ENCODE measurements at regions not wholly inside any gene's neighbourhood (a gene's known extent, or its start where the extent isn't known, plus 50 kb on each side); places are given as distances from the start of the nearest gene placed in this dataset.

GRCh38 chr17:83177611-83178532 is 98.5 kb downstream of the METRNL start:
- peak; percentile 63 for DNase-seq (ENCODE audit: extremely low spot score, unreplicated experiment)
- Mint-ChIP-seq H3K9me3 (no peaks in the 10 kb centered on the region), H3K36me3 (no peaks in the 10 kb centered on the region), H3K27ac (no peak overlapping the region), H3K27me3 (peaks cover 3% of the 10 kb centered on the region), H3K4me1 (ENCODE audit: unreplicated experiment) (peaks cover 42% of the 10 kb centered on the region), H3K4me3 (no peak overlapping the region)
- TF ChIP-seq CTCF (conservative IDR thresholded peaks at IDR 0.05) = no peak

GRCh38 chr17:83178533-83179304 is 99.3 kb downstream of the METRNL start:
- H3K27me3 Mint-ChIP-seq = peaks cover 3% of the 10 kb centered on the region
- peak; percentile 59 for DNase-seq (ENCODE audit: extremely low spot score, unreplicated experiment)
- H3K9me3 Mint-ChIP-seq = no peaks in the 10 kb centered on the region
- no peak overlapping the region for H3K4me3 Mint-ChIP-seq
- no peak for TF ChIP-seq CTCF (conservative IDR thresholded peaks at IDR 0.05)
- no peak overlapping the region for H3K27ac Mint-ChIP-seq
- no peaks in the 10 kb centered on the region for H3K36me3 Mint-ChIP-seq
- H3K4me1 Mint-ChIP-seq (ENCODE audit: unreplicated experiment) = peaks cover 51% of the 10 kb centered on the region

DNA sequence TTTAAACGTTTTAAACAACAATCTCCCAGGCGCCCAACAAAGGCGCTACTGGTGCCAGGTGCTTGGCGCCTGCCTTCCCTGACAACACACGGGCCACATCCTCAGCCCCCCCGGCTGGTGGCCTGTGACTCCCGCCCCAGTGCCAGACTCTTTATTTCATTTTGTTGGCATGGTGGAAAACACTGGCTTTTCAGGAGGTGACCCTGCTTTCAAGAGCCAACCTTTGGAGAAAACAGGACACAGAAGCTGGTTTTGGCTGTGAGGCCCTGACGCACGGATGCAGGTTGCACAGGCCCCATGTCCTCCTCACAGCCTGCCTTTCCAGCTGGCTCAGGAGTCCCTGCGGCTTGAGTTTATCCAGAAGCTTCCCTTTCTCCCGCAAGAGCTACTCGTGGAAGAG is 100.0 kb downstream of the METRNL start:
- no peak for TF ChIP-seq CTCF (conservative IDR thresholded peaks at IDR 0.05)

GRCh38 chr17:83179811-83180210 is 100.4 kb downstream of the METRNL start:
- Mint-ChIP-seq H3K9me3 (no peaks in the 10 kb centered on the region), H3K27ac (no peak overlapping the region), H3K27me3 (peaks cover 3% of the 10 kb centered on the region), H3K4me1 (ENCODE audit: unreplicated experiment) (peaks cover 45% of the 10 kb centered on the region), H3K36me3 (no peaks in the 10 kb centered on the region), H3K4me3 (no peak overlapping the region)
- no peak for TF ChIP-seq CTCF (conservative IDR thresholded peaks at IDR 0.05)
- DNase-seq (ENCODE audit: extremely low spot score, unreplicated experiment) = peak; percentile 47

More for the DNA sequence above, 100.0 kb downstream of the METRNL start:
- peak; percentile 37 for DNase-seq (ENCODE audit: extremely low spot score, unreplicated experiment)
- Mint-ChIP-seq H3K36me3 (no peaks in the 10 kb centered on the region), H3K9me3 (no peaks in the 10 kb centered on the region), H3K27me3 (peaks cover 3% of the 10 kb centered on the region), H3K27ac (no peak overlapping the region), H3K4me1 (ENCODE audit: unreplicated experiment) (peaks cover 50% of the 10 kb centered on the region), H3K4me3 (no peak overlapping the region)

GRCh38 chr17:83180264-83180995 is 101.0 kb downstream of the METRNL start:
- Mint-ChIP-seq H3K4me3 (no peak overlapping the region), H3K9me3 (no peaks in the 10 kb centered on the region), H3K4me1 (ENCODE audit: unreplicated experiment) (peaks cover 41% of the 10 kb centered on the region), H3K36me3 (no peaks in the 10 kb centered on the region), H3K27ac (no peak overlapping the region), H3K27me3 (peaks cover 3% of the 10 kb centered on the region)
- peak; percentile 54 for DNase-seq (ENCODE audit: extremely low spot score, unreplicated experiment)
- no peak for TF ChIP-seq CTCF (conservative IDR thresholded peaks at IDR 0.05)

Measured in type B pancreatic cell (in vitro differentiated cells).